Panc1 (cell line): ENCODE measurements at regions not wholly inside any gene's neighbourhood (a gene's known extent, or its start where the extent isn't known, plus 50 kb on each side); places are given as distances from the start of the nearest gene placed in this dataset.

ENCODE experiments used
- ATAC-seq: fragments of 200-7000 bp; cut with Tn5 transposase; 2 replicates; pipeline ENCODE4 v1.9.1; 2020; ENCODE audit warnings: mild to moderate bottlenecking, moderate library complexity
- BruUV-seq: library from RNA; stranded (reverse); fragments of 400-500 nt; replicated peaks from 2 replicates; lab custom pipeline; 2021; lab: Mats Ljungman, UMichigan
- CTCF ChIA-PET: fragments of 300-600 bp; sonication (Branson Sonifier 250); formaldehyde crosslinking; loops from one replicate; lab custom pipeline; 2022; ENCODE audit warnings: antibody characterized with exemption; lab: Charles Lee
- POLR2A ChIA-PET: fragments of 300-600 bp; sonication (Branson Sonifier 250); formaldehyde crosslinking; loops from one replicate; lab custom pipeline; 2022; ENCODE audit warnings: antibody characterized with exemption; lab: Charles Lee
- DNase-seq: peaks from one replicate; pipeline ENCODE4 v3.0.0-alpha.2; 2010; ENCODE audit warnings: low read depth, low spot score
- H3K27ac ChIP-seq: 2 replicates; pipeline ENCODE4 v1.5.1; 2011; ENCODE audit warnings: mild to moderate bottlenecking, low read length, inconsistent platforms
- H3K27me3 ChIP-seq: fragments of 200-500 bp; sonication (Bioruptor generic); 2 replicates; pipeline ENCODE4 v1.6.0; 2014; ENCODE audit warnings: low read length, inconsistent platforms; ENCODE audit not compliant: control insufficient read depth, insufficient read depth
- H3K36me3 ChIP-seq: fragments of 200-500 bp; sonication (Bioruptor generic); 2 replicates; pipeline ENCODE4 v1.5.1; 2014; ENCODE audit warnings: inconsistent platforms, mild to moderate bottlenecking, low read length, moderate library complexity; ENCODE audit not compliant: control insufficient read depth, insufficient read depth
- H3K4me1 ChIP-seq: 2 replicates; pipeline ENCODE4 v1.5.1; 2011; ENCODE audit warnings: inconsistent platforms, mild to moderate bottlenecking, low read length, moderate library complexity; ENCODE audit not compliant: control insufficient read depth, insufficient read depth
- H3K4me3 ChIP-seq, 2 experiments: 2 replicates each; pipeline ENCODE4 v1.5.1; 2011 to 2012; ENCODE audit warnings: low read depth in 2 of 2, low read length in 2 of 2, mild to moderate bottlenecking in 2 of 2, inconsistent platforms in 1 of 2, moderate library complexity in 1 of 2
- H3K9me3 ChIP-seq: fragments of 200-500 bp; sonication (Bioruptor generic); 2 replicates; pipeline ENCODE4 v1.5.1; 2014; ENCODE audit warnings: low read depth, mild to moderate bottlenecking, inconsistent platforms, low read length, moderate library complexity; ENCODE audit not compliant: control insufficient read depth, insufficient read depth
- CTCF ChIP-seq: fragments of 450-650 bp; IDR thresholded peaks from 2 replicates; pipeline ENCODE4 v1.5.1; 2017; ENCODE audit warnings: mild to moderate bottlenecking
- POLR2AphosphoS5 ChIP-seq: IDR thresholded peaks from 2 replicates; pipeline ENCODE4 v1.6.1; 2012; ENCODE audit warnings: mild to moderate bottlenecking, low read depth, low read length, moderate library complexity
- REST ChIP-seq, 2 experiments: IDR thresholded peaks; 2 replicates each; pipeline ENCODE4 v1.6.1; 2011 to 2012; ENCODE audit warnings: low read depth in 2 of 2, control low read depth in 1 of 2, low read length in 1 of 2, mild to moderate bottlenecking in 1 of 2, moderate library complexity in 1 of 2; ENCODE audit not compliant: insufficient read depth in 1 of 2
- SIN3A ChIP-seq: IDR thresholded peaks from 2 replicates; pipeline ENCODE4 v1.6.1; 2012; ENCODE audit warnings: low read depth, mild to moderate bottlenecking, low read length, moderate library complexity, borderline replicate concordance; ENCODE audit not compliant: insufficient read depth
- TCF7L2 ChIP-seq: IDR thresholded peaks from 2 replicates; pipeline ENCODE4 v1.6.1; 2011; ENCODE audit warnings: mild to moderate bottlenecking, low read depth, low read length, inconsistent platforms
- in situ Hi-C: cut with HindIII; loops from 2 replicates; pipeline ENCODE4 v1.10.0; 2016; ENCODE audit warnings: low sequenced_read_pairs, low pct_unique_long_range_greater_than_20kb
- intact Hi-C: fragments of 100-400 bp; cut with micrococcal nuclease; formaldehyde crosslinking; loops from one replicate; pipeline ENCODE4 v1.10.0; 2022; ENCODE audit not compliant: unreplicated experiment

GRCh38 chr15:85913461-85913860 lies 118.7 kb upstream of the KLHL25 start:
- intact Hi-C loops: no loop called here
- Histone ChIP-seq H3K9me3 (no peaks in the 10 kb centered on the region), H3K4me1 (no peaks in the 10 kb centered on the region), H3K27ac (no peak overlapping the region), H3K27me3 (peaks cover 2% of the 10 kb centered on the region; the same call in 1 of the 2 replicates), H3K36me3 (no peaks in the 10 kb centered on the region), H3K4me3 (no peak overlapping the region)
- TF ChIP-seq CTCF (no peak), SIN3A (no peak), POLR2AphosphoS5 (no peak), TCF7L2 (no peak)
- POLR2A ChIA-PET: no interaction called here
- in situ Hi-C loops: no loop called here
- CTCF ChIA-PET: no interaction called here
- no TSS peak for BruUV-seq
- DNase-seq (no peak), ATAC-seq (no peak)

- no peak for ATAC-seq
- Histone ChIP-seq H3K4me1 (no peaks in the 10 kb centered on the region), H3K36me3 (no peaks in the 10 kb centered on the region), H3K27me3 (no peaks in the 10 kb centered on the region), H3K27ac (no peak overlapping the region), H3K9me3 (no peaks in the 10 kb centered on the region), H3K4me3 (no peak overlapping the region)
- intact Hi-C loops (no loop called here), in situ Hi-C loops (no loop called here)
- POLR2A ChIA-PET: no interaction called here
- no TSS peak for BruUV-seq
- no peak for DNase-seq
- CTCF ChIA-PET: no interaction called here
- TF ChIP-seq CTCF: no peak
Measured at GRCh38 chr15:85920956-85921355, 126.2 kb upstream of the KLHL25 start.

GRCh38 chr15:85924088-85924487 lies 129.4 kb upstream of the KLHL25 start:
- Histone ChIP-seq H3K9me3 (no peaks in the 10 kb centered on the region), H3K27me3 (no peaks in the 10 kb centered on the region; the same call in 1 of the 2 replicates), H3K36me3 (no peaks in the 10 kb centered on the region), H3K4me1 (no peaks in the 10 kb centered on the region), H3K4me3 (no peak overlapping the region), H3K27ac (no peak overlapping the region)
- POLR2A ChIA-PET: no interaction called here
- intact Hi-C loops (no loop called here), in situ Hi-C loops (no loop called here)
- TF ChIP-seq POLR2AphosphoS5 (no peak), TCF7L2 (no peak), REST (IDR thresholded peaks at IDR 0.05; ENCODE audit: insufficient read depth in 1 of 2, low read depth in 2 of 2, low read length in 1 of 2) (no peak), CTCF (no peak), SIN3A (no peak)
- CTCF ChIA-PET: no interaction called here
- no peak for ATAC-seq
- DNase-seq: no peak
- no TSS peak for BruUV-seq
